Left colon (tissue), 2 donors: ENCODE measurements at regions not wholly inside any gene's neighbourhood (a gene's known extent, or its start where the extent isn't known, plus 50 kb on each side); places are given as distances from the start of the nearest gene placed in this dataset.
A peak's percentile ranks its signal among the peaks of the same experiment; 100 is the strongest.

Experiments
- ATAC-seq: fragments of 200-7000 bp; cut with Tn5 transposase; one replicate; pipeline ENCODE4 v1.9.1; 2020; ENCODE audit warnings: mild to moderate bottlenecking, moderate library complexity
- DNase-seq, 2 donors: peaks; one replicate each; pipeline ENCODE4 v3.0.0-alpha.2; 2020
- intact Hi-C, 2 donors: fragments of 100-400 bp; cut with DNase I in 1 of 2; cut with micrococcal nuclease in 1 of 2; formaldehyde crosslinking; loops; one replicate each; pipeline versions ENCODE4 v1.11.2 to v1.14.0; 2022; cut with DNase I, micrococcal nuclease
- donor health status: DM: no; HTN: no; CAD: no.
- donor health status: DM: yes; HTN: yes; CAD: no.

GRCh38 chr2:168365094-168365621 is 90.9 kb upstream of the CERS6 start:
- no peak for ATAC-seq
- intact Hi-C loops: no loop called here
- DNase-seq: no peak

- ATAC-seq (no peak), DNase-seq (no peak)
- intact Hi-C loops: no loop called here
These were observed 87.0 kb upstream of the CERS6 start for GRCh38 chr2:168369031-168369430.

- ATAC-seq: no peak
These were observed 84.6 kb upstream of the CERS6 start for GRCh38 chr2:168371273-168372019.

GRCh38 chr2:168373468-168373867 is 82.6 kb upstream of the CERS6 start:
- ATAC-seq (no peak), DNase-seq (no peak)
- intact Hi-C loops: no loop called here

More at GRCh38 chr2:168371273-168372019, 84.6 kb upstream of the CERS6 start:
- intact Hi-C loops: no loop called here
- DNase-seq: no peak

- no peak for DNase-seq
- intact Hi-C loops: no loop called here
- no peak for ATAC-seq
These were observed 80.8 kb upstream of the CERS6 start for GRCh38 chr2:168375195-168375798.

- intact Hi-C loops: no loop called here
- ATAC-seq (no peak), DNase-seq (no peak)
These were observed 77.0 kb upstream of the CERS6 start for GRCh38 chr2:168378960-168379669.

- ATAC-seq (no peak), DNase-seq (no peak)
- intact Hi-C loops: no loop called here
These were observed 75.6 kb upstream of the CERS6 start for GRCh38 chr2:168380500-168380899.

- DNase-seq (no peak), ATAC-seq (no peak)
- intact Hi-C loops: no loop called here
These were observed 64.0 kb upstream of the CERS6 start for GRCh38 chr2:168392024-168392423.

- intact Hi-C loops: no loop called here
- DNase-seq (no peak), ATAC-seq (no peak)
These were observed 63.3 kb upstream of the CERS6 start for GRCh38 chr2:168392797-168393196.

GRCh38 chr2:168394262-168394661 is 61.8 kb upstream of the CERS6 start:
- ATAC-seq (no peak), DNase-seq (no peak)
- intact Hi-C loops: no loop called here

GRCh38 chr2:168396131-168396530 is 59.9 kb upstream of the CERS6 start:
- no peak for ATAC-seq
- no peak for DNase-seq
- intact Hi-C loops: no loop called here

- intact Hi-C loops: no loop called here
- DNase-seq: no peak
- no peak for ATAC-seq
These were observed 58.4 kb upstream of the CERS6 start for GRCh38 chr2:168397629-168398028.

GRCh38 chr2:168401048-168401556 is 55.0 kb upstream of the CERS6 start:
- no peak for DNase-seq
- ATAC-seq: peak; percentile 9
- intact Hi-C loops: no loop called here

GRCh38 chr2:168401771-168402170 is 54.3 kb upstream of the CERS6 start:
- ATAC-seq (peak; percentile 75), DNase-seq (no peak)
- intact Hi-C loops: no loop called here

- intact Hi-C loops: no loop called here
- no peak for ATAC-seq
- DNase-seq: no peak
These were observed 53.5 kb upstream of the CERS6 start for GRCh38 chr2:168402531-168402930.

GRCh38 chr2:168403736-168404135 is 52.3 kb upstream of the CERS6 start:
- intact Hi-C loops: no loop called here
- DNase-seq (no peak), ATAC-seq (no peak)

GRCh38 chr2:168404764-168405163 is 51.3 kb upstream of the CERS6 start:
- intact Hi-C loops: no loop called here
- ATAC-seq: peak; percentile 86

More at GRCh38 chr2:168404764-168405163, 51.3 kb upstream of the CERS6 start:
- DNase-seq: no peak
